NCI-H2227 treated with DMSO at 0.1 percent for 48 hours (cell line): ENCODE measurements at regions not wholly inside any gene's neighbourhood (a gene's known extent, or its start where the extent isn't known, plus 50 kb on each side); places are given as distances from the start of the nearest gene placed in this dataset.

Source experiments
- DNase-seq: peaks from one replicate; lab custom pipeline; 2025; lab: John Stamatoyannopoulos, UW

DNA sequence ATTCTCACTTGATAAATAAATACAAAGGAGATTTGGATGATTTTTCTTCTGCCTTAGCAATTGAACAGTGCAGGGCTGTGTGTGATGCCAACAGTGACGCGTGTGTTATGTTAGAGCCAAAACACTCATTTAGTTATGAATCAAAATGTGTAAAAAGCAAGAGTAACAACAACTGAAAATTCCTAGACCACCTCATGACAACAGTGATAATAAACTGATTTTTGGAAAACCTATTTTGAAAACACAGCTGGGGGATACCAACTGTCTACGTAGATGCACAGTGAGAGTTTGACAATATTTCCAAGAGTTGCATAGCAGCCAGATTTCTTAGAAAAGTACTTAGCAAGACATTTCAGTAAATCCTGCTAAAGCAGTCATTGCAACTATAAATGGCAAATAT lies 323.9 kb downstream of the GALR1 start:
- DNase-seq: no peak

GRCh38 chr18:77590943-77591515 lies 341.4 kb downstream of the GALR1 start:
- DNase-seq: no peak

DNA sequence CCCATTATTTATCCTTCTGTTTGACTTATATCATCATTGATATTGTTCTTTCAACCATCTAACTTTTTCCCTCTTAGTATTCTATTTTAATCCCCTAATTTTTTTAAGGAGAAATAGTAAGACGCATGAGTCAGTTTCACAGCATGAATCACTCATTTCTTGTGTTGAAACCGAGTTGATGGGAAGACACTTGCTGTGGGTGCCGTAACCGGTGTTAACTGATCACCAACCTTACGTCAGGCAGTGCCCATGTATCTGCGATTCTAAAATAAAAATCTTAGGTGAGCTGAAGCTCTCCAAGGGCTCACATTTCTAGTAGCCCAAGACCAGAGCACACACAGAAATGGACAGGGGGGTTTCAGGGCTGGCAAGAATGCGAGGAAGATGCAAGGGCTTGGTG lies 348.1 kb downstream of the GALR1 start:
- no peak for DNase-seq

DNA sequence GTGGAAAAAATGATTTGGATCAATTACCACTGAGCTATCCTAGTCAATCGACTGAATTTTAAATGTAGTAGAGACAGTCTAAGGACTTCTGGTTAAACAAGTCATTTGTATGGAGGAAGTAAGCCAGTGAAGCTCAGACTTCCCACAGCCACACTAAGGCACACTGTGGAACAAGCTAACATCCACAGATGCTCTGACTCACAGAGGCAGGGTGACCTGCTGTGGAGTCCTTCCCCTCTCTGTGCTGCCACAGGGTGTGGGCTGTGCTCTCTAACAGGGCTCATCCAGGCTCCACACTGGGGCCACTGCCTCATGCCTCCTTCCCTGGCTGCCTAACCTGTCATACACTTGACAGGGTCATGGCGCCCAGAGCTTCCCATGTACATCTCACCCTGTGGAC lies 351.0 kb downstream of the GALR1 start:
- DNase-seq: no peak

DNA sequence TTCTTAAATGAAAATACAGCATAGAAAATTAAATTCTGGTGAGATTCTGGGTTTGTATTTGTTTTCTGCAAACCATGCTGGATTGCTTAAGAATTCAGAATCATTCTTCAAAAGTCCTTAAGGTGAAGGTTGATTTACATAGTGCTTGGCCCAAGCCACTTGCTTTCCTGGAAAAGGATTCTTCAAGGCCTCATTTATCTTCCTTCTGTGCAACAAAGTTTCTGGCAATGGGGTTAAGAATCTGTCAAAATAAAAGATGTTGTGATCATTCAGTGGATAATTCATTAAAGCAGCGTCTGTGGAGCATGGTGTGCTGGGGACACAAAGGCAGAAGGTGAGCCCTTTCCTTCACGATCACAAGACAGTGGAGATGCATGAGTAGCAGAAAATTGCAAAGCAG lies 351.9 kb downstream of the GALR1 start:
- DNase-seq: no peak

GRCh38 chr18:77607087-77607486 lies 357.4 kb downstream of the GALR1 start:
- no peak for DNase-seq

GRCh38 chr18:77608807-77609206 lies 359.2 kb downstream of the GALR1 start:
- DNase-seq: peak; percentile 2

DNA sequence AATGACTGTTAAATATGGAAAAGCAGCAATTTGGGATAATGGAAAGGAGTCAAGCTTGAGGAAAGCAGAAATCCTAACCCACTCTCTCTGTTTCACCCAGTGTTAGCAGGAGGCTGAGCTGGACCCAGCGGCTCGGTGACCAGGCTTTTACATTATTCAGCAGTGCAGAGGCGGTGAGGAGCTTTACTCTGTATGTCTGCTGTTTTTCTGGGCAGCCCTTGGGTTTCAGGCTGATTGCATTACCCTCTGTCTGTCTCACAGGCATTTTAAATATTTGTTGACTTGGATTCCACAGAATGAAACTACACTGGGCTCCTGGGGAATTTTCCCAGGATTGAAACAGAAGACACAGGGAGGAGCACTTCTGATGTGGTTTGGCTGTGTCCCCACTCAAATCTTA lies 368.0 kb downstream of the GALR1 start:
- no peak for DNase-seq

- no peak for DNase-seq
Observed at GRCh38 chr18:77619525-77619924, 369.9 kb downstream of the GALR1 start.

DNA sequence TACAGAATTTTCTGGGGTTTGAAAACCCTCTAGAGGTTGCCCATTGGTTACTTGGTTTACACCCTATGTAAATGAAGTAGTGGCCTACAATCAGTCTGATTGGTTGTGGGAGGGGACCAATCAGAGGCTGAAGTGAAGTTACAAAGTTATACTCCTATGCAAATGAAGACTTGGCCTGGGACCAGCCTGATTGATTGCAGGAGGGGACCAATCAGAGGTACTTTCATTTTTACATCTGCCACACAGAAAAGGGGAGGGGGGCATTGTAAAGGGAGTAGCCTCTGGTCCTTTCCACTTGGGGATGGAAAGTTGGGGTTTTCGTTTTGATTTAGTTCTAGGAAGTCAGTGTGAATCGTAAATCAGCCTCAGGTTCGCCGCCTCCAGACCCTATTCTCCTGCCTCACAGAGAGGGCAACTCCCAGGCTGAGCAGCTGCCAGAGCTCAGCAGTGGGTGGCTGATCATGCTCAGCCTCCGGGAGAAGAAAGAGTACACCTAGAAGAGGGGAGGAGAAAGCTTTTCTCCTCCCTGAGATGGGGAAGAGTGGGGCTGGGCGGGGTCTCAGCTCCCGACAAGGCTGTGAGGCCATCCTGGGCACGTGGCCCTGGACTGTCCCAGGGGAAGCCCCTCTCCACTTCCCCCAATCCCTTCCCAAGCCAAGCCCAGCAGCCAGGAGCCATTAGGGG lies 372.5 kb downstream of the GALR1 start:
- DNase-seq: no peak

GRCh38 chr18:77632758-77633157 lies 383.1 kb downstream of the GALR1 start:
- no peak for DNase-seq

DNA sequence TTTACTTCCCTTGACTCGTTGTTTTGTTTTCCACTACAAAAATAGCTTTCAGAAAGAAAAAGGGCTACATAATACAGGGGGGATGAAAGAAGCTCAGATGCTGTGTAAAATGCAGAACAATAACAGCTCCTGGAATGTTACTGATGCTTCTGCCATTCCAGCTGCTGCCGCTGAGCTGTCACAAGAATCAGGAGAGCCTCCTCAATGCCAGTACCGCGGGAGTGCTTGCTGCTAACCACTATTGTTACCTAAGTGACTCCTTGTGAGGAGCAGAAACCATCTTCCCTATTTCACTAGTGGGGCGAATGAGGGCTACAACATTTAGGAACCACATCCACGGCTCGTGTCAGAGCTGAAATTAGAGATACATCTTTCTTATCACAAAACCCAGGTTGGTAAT lies 384.8 kb downstream of the GALR1 start:
- DNase-seq: no peak

DNA sequence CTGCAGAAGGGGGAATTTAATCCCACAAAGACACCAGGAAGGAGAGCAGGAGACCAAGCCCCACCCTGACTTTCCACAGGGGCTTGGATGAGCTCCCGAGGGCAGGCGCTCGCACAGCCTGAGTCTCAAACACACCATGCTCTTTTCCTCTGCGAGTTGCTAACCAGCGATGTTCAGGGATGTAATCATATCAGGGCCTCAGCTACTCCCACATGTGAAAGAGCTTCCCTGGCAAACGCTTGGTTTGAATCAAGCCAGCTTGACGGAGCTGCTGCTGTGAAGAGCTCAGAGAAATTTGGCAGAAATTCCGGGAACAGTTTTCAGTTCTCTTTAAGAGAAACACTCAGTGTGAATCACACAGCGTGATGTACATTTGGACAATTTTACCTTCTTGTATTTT lies 385.8 kb downstream of the GALR1 start:
- DNase-seq: no peak

DNA sequence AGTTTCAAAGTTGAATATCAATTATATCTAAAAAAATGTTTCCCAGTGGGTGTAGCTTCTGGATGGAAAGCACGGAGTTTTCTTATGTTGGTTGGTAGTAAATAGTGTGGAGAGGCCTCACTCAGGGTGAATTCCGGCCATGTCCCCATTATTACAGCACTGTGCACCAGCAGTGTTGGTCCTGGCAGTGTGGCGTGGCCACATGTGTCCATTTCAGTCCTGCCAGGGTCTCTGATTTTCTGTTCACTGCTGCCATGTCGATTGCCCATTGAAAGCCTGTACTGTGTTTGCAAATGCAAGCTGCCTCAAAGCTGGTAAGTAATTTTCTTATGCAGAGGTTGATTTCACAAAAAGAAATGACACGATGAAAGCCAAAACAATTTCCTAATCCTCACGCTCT lies 386.2 kb downstream of the GALR1 start:
- DNase-seq: no peak

DNA sequence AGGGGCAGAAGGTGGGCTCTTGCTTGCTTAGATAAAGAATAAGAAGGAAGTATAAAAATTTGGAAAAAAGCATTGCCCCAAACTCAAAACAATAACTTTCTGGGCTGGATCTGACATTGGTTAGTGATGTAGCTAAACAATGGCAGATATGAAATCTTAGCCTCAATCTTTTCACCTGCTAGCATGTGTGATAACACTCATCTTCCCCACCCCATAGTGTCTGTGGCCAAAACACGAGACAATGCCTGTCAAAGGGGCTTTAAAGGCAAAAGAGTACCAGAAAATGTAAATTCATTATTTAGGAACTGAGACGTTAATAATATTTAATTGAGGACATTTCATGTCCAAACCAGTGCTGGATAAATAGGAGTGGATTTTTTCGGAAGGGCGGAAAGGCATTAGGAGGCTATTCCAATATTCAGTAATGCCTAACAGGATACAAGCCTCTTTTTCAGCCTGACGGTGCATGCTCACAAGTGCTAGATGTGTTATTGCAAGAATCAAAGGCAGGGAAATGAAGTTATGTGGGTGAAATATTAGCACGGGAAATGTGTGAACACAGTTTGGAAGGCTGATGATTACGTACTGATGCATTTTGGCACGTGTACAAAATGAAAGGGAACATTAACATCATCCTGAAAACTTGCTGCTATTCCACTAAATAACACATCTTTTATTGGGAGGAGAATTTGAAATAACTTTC lies 395.7 kb downstream of the GALR1 start:
- no peak for DNase-seq

DNA sequence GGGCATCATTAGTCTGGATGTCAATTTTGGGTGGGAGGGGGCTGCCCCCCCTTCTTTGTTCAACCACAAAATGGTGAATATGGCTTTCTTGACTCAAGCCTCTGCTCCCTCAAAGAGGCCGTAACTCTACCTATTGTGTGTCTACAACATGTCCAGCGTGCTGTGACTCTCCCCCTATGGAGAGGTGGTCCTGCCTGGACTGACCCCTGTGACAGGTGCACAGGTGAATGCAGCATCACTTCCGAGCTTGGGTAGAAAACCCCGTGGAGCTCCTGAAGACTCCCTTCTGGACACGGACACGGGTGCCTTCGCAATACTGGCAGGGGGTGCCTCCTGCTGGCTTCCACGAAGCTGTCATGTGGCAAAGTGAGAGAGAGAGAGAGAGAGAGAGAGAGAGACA lies 397.8 kb downstream of the GALR1 start:
- no peak for DNase-seq

GRCh38 chr18:77648411-77648810 lies 398.8 kb downstream of the GALR1 start:
- DNase-seq: no peak

DNA sequence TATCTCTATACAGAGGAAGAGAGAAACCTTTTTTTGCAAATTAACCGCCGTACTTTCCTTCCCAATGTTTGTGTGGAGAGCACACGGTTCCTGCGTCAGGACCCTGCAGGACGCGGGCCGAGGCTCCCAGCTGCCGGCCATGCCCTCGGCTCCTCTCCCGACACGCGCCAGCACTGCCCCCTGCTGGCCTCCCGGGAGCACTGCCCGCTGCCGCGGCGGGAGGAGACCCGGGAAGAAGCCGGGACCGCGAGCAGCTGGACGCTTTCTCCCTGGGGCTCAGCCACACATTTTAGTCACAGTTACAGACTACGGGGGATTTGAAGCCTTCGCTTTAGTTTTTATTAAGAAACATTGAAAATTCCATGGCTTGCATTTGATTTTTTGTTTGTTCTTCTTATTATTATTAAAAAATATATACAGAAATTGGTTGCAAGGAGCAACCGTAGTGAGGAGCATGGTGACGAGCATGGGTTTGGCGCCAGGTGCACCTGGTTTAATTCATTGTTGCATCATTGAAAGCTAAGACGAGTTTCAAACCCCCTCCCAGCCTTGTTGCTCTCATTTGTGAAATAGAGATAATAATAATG lies 401.2 kb downstream of the GALR1 start:
- DNase-seq: peak; percentile 17

- DNase-seq: no peak
Observed at GRCh38 chr18:77651441-77651840, 401.8 kb downstream of the GALR1 start.

GRCh38 chr18:77653792-77654191 lies 404.1 kb downstream of the GALR1 start:
- DNase-seq: no peak

GRCh38 chr18:77654302-77654701 lies 404.7 kb downstream of the GALR1 start:
- no peak for DNase-seq

- DNase-seq: no peak
Observed at GRCh38 chr18:77657651-77658298, 408.1 kb downstream of the GALR1 start.

DNA sequence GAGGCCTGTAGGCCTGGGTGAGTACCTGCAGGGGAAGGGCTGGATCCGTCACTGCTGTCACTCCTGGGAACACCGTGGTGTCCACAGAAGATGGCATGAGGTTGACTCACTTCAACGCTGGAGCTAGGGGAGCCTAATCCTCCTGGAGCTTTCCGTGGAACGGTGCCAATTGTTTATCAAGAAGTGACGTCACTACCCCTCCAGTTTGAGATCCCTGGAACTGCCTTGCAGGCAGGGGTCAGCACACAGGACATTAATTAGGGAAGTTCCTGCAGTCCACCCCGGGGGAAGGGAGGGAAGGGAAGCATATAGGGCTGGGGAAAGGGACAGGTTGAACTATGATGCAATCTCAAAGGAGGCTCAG lies 408.6 kb downstream of the GALR1 start:
- DNase-seq: no peak
